OCI-LY1 (cell line): ENCODE measurements at regions not wholly inside any gene's neighbourhood (a gene's known extent, or its start where the extent isn't known, plus 50 kb on each side); places are given as distances from the start of the nearest gene placed in this dataset.
"Not testable (repeated sequence)": the region's sequence is repeated elsewhere in the genome, so short reads cannot be mapped to it uniquely, and the experiment has no call there.

ENCODE experiments used
- EZH2 ChIP-seq: fragments of 200-600 bp; sonication (generic), shearing (Covaris generic); IDR thresholded peaks from 2 replicates; pipeline ENCODE4 v1.8.0; 2017; ENCODE audit warnings: borderline replicate concordance, mixed run types, mild to moderate bottlenecking, antibody characterized with exemption, low read length, moderate library complexity, mixed read lengths
- TF ChIP-seq, protein P1 (sequence below): fragments of 200-600 bp; sonication (generic), shearing (Covaris generic); IDR thresholded peaks from 2 replicates; pipeline ENCODE4 v1.5.1; 2017; ENCODE audit warnings: mild to moderate bottlenecking, antibody characterized with exemption, low read length, moderate library complexity, mixed read lengths

DNA sequence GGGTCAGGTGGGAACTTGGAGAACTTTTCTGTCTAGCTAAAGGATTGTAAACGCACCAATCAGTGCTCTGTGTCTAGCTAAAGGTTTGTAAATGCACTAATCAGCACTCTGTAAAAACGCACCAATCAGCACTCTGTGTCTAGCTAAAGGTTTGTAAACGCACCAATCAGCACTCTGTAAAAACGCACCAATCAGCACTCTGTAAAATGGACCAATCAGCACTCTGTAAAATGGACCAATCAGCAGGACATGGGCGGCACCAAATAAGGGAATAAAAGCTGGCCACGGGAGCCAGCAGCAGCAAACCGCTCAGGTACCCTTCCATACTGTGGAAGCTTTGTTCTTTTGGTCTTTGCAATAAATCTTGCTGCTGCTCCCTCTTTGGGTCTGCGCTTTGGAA, 108.0 kb upstream of the MEGF10 start:
- TF ChIP-seq, protein P1, sequence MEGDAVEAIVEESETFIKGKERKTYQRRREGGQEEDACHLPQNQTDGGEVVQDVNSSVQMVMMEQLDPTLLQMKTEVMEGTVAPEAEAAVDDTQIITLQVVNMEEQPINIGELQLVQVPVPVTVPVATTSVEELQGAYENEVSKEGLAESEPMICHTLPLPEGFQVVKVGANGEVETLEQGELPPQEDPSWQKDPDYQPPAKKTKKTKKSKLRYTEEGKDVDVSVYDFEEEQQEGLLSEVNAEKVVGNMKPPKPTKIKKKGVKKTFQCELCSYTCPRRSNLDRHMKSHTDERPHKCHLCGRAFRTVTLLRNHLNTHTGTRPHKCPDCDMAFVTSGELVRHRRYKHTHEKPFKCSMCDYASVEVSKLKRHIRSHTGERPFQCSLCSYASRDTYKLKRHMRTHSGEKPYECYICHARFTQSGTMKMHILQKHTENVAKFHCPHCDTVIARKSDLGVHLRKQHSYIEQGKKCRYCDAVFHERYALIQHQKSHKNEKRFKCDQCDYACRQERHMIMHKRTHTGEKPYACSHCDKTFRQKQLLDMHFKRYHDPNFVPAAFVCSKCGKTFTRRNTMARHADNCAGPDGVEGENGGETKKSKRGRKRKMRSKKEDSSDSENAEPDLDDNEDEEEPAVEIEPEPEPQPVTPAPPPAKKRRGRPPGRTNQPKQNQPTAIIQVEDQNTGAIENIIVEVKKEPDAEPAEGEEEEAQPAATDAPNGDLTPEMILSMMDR: not testable (repeated sequence)
- not testable (repeated sequence) for TF ChIP-seq EZH2
